Urothelium cell line (cell line): ENCODE measurements at regions not wholly inside any gene's neighbourhood (a gene's known extent, or its start where the extent isn't known, plus 50 kb on each side); places are given as distances from the start of the nearest gene placed in this dataset.

ENCODE experiments used
- DNase-seq: peaks from one replicate; pipeline ENCODE4 v3.0.0; 2011; ENCODE audit warnings: low spot score, mixed read lengths
- FAIRE-seq: peaks from 2 replicates; lab custom pipeline; 2011; peaks lifted over from hg19 to GRCh38; lab: Jason Lieb, UNC

GRCh38 chr11:119832202-119832935 lies 103.4 kb upstream of the NECTIN1 start:
- DNase-seq: no peak
- no peak for FAIRE-seq

GRCh38 chr11:119831011-119831410 lies 102.0 kb upstream of the NECTIN1 start:
- FAIRE-seq: no peak

GRCh38 chr11:119830400-119830799 lies 101.4 kb upstream of the NECTIN1 start:
- DNase-seq (no peak), FAIRE-seq (no peak)

More at GRCh38 chr11:119831011-119831410, 102.0 kb upstream of the NECTIN1 start:
- no peak for DNase-seq

GRCh38 chr11:119829402-119829801 lies 100.4 kb upstream of the NECTIN1 start:
- DNase-seq (no peak), FAIRE-seq (no peak)

GRCh38 chr11:119828819-119829218 lies 99.8 kb upstream of the NECTIN1 start:
- DNase-seq: no peak
- FAIRE-seq: no peak

- DNase-seq (no peak), FAIRE-seq (no peak)
Measured at GRCh38 chr11:119828006-119828405, 99.0 kb upstream of the NECTIN1 start.

- no peak for DNase-seq
- no peak for FAIRE-seq
Measured at GRCh38 chr11:119827113-119827512, 98.1 kb upstream of the NECTIN1 start.

GRCh38 chr11:119823077-119823476 lies 94.1 kb upstream of the NECTIN1 start:
- no peak for FAIRE-seq

GRCh38 chr11:119816660-119817059 lies 87.7 kb upstream of the NECTIN1 start:
- FAIRE-seq (no peak), DNase-seq (no peak)

More at GRCh38 chr11:119823077-119823476, 94.1 kb upstream of the NECTIN1 start:
- no peak for DNase-seq

GRCh38 chr11:119814766-119815165 lies 85.8 kb upstream of the NECTIN1 start:
- FAIRE-seq: no peak
- DNase-seq: no peak

GRCh38 chr11:119810478-119811232 lies 81.7 kb upstream of the NECTIN1 start:
- DNase-seq: no peak
- no peak for FAIRE-seq

GRCh38 chr11:119809346-119809745 lies 80.3 kb upstream of the NECTIN1 start:
- FAIRE-seq (no peak), DNase-seq (no peak)

GRCh38 chr11:119808407-119809185 lies 79.6 kb upstream of the NECTIN1 start:
- FAIRE-seq (no peak), DNase-seq (no peak)

- DNase-seq: no peak
- no peak for FAIRE-seq
Measured at GRCh38 chr11:119807841-119808240, 78.8 kb upstream of the NECTIN1 start.

- FAIRE-seq (no peak), DNase-seq (no peak)
Measured at GRCh38 chr11:119807402-119807801, 78.4 kb upstream of the NECTIN1 start.

- FAIRE-seq (no peak), DNase-seq (no peak)
Measured at GRCh38 chr11:119806064-119806915, 77.3 kb upstream of the NECTIN1 start.

- no peak for FAIRE-seq
- no peak for DNase-seq
Measured at GRCh38 chr11:119805663-119806062, 76.7 kb upstream of the NECTIN1 start.

GRCh38 chr11:119804698-119805097 lies 75.7 kb upstream of the NECTIN1 start:
- DNase-seq: no peak
- FAIRE-seq: no peak

GRCh38 chr11:119803726-119804294 lies 74.8 kb upstream of the NECTIN1 start:
- FAIRE-seq (no peak), DNase-seq (no peak)

GRCh38 chr11:119803139-119803538 lies 74.1 kb upstream of the NECTIN1 start:
- FAIRE-seq: no peak
- no peak for DNase-seq
